Activated CD8-positive, alpha-beta memory T cell treated with anti-CD3 and anti-CD28 coated beads for 36 hours (primary cell): ENCODE measurements at regions not wholly inside any gene's neighbourhood (a gene's known extent, or its start where the extent isn't known, plus 50 kb on each side); places are given as distances from the start of the nearest gene placed in this dataset.
"Not testable (repeated sequence)": the region's sequence is repeated elsewhere in the genome, so short reads cannot be mapped to it uniquely, and the experiment has no call there.

ENCODE experiments used
- CTCF ChIA-PET: fragments of 350-600 bp; sonication (Branson Sonifier 250); formaldehyde crosslinking; loops from one replicate; lab custom pipeline; 2021; ENCODE audit warnings: antibody characterized with exemption; lab: Charles Lee
- POLR2A ChIA-PET: fragments of 350-600 bp; sonication (Branson Sonifier 250); formaldehyde crosslinking; loops from one replicate; lab custom pipeline; 2021; ENCODE audit warnings: antibody characterized with exemption; lab: Charles Lee

GRCh38 chr15:46917721-46918252 is 799.5 kb upstream of the SEMA6D start:
- POLR2A ChIA-PET = no interaction called here
- CTCF ChIA-PET = no interaction called here

GRCh38 chr15:46918462-46919140 is 798.7 kb upstream of the SEMA6D start:
- POLR2A ChIA-PET = no interaction called here

GRCh38 chr15:46921891-46922290 is 795.4 kb upstream of the SEMA6D start:
- ChIA-PET CTCF (no interaction called here), POLR2A (no interaction called here)

More at GRCh38 chr15:46918462-46919140, 798.7 kb upstream of the SEMA6D start:
- CTCF ChIA-PET = no interaction called here

GRCh38 chr15:46930426-46930825 is 786.9 kb upstream of the SEMA6D start:
- ChIA-PET CTCF (no interaction called here), POLR2A (no interaction called here)

GRCh38 chr15:46933332-46933731 is 784.0 kb upstream of the SEMA6D start:
- POLR2A ChIA-PET = no interaction called here
- CTCF ChIA-PET = no interaction called here

- CTCF ChIA-PET = no interaction called here
Observed at GRCh38 chr15:46934851-46935250, 782.5 kb upstream of the SEMA6D start.

GRCh38 chr15:46938169-46938568 is 779.1 kb upstream of the SEMA6D start:
- ChIA-PET CTCF (no interaction called here), POLR2A (no interaction called here)

More at GRCh38 chr15:46934851-46935250, 782.5 kb upstream of the SEMA6D start:
- POLR2A ChIA-PET = no interaction called here

- CTCF ChIA-PET = no interaction called here
Observed at GRCh38 chr15:46941241-46941640, 776.1 kb upstream of the SEMA6D start.

GRCh38 chr15:46946953-46947352 is 770.4 kb upstream of the SEMA6D start:
- POLR2A ChIA-PET = no interaction called here

More at GRCh38 chr15:46941241-46941640, 776.1 kb upstream of the SEMA6D start:
- POLR2A ChIA-PET = no interaction called here

GRCh38 chr15:46955576-46955975 is 761.7 kb upstream of the SEMA6D start:
- ChIA-PET POLR2A (no interaction called here), CTCF (no interaction called here)

More at GRCh38 chr15:46946953-46947352, 770.4 kb upstream of the SEMA6D start:
- CTCF ChIA-PET = no interaction called here

- ChIA-PET POLR2A (no interaction called here), CTCF (no interaction called here)
Observed at GRCh38 chr15:46956456-46956855, 760.8 kb upstream of the SEMA6D start.

- ChIA-PET CTCF (no interaction called here), POLR2A (no interaction called here)
Observed at GRCh38 chr15:46956881-46957280, 760.4 kb upstream of the SEMA6D start.

GRCh38 chr15:46960581-46960980 is 756.7 kb upstream of the SEMA6D start:
- POLR2A ChIA-PET = no interaction called here
- CTCF ChIA-PET = no interaction called here

- ChIA-PET POLR2A (no interaction called here), CTCF (no interaction called here)
Observed at GRCh38 chr15:46961795-46962194, 755.5 kb upstream of the SEMA6D start.

- CTCF ChIA-PET = interaction anchor here (1.4 kb wide), 1 partner anchor 12 kb away, joined by 3 read pairs; no protein-coding TSS in a partner anchor
- POLR2A ChIA-PET = not testable (repeated sequence)
Observed at GRCh38 chr15:46988055-46988454, 729.2 kb upstream of the SEMA6D start.

- CTCF ChIA-PET = no interaction called here
- POLR2A ChIA-PET = no interaction called here
Observed at GRCh38 chr15:46996359-46996758, 720.9 kb upstream of the SEMA6D start.

- CTCF ChIA-PET = no interaction called here
Observed at GRCh38 chr15:46997501-46997900, 719.8 kb upstream of the SEMA6D start.

GRCh38 chr15:47003568-47003967 is 713.7 kb upstream of the SEMA6D start:
- POLR2A ChIA-PET = no interaction called here

More at GRCh38 chr15:46997501-46997900, 719.8 kb upstream of the SEMA6D start:
- POLR2A ChIA-PET = no interaction called here

GRCh38 chr15:47013446-47013845 is 703.9 kb upstream of the SEMA6D start:
- ChIA-PET CTCF (no interaction called here), POLR2A (no interaction called here)

More at GRCh38 chr15:47003568-47003967, 713.7 kb upstream of the SEMA6D start:
- CTCF ChIA-PET = no interaction called here

- ChIA-PET CTCF (interaction anchor here (0.7 kb wide), 1 partner anchor 1008 kb away, joined by 4 read pairs; no protein-coding TSS in a partner anchor), POLR2A (no interaction called here)
Observed at GRCh38 chr15:47027322-47027946, 689.9 kb upstream of the SEMA6D start.
